ENCODE measurements at regions not wholly inside any gene's neighbourhood (a gene's known extent, or its start where the extent isn't known, plus 50 kb on each side); places are given as distances from the start of the nearest gene placed in this dataset.
"Not testable (repeated sequence)": the region's sequence is repeated elsewhere in the genome, so short reads cannot be mapped to it uniquely, and the experiment has no call there.

DNA sequence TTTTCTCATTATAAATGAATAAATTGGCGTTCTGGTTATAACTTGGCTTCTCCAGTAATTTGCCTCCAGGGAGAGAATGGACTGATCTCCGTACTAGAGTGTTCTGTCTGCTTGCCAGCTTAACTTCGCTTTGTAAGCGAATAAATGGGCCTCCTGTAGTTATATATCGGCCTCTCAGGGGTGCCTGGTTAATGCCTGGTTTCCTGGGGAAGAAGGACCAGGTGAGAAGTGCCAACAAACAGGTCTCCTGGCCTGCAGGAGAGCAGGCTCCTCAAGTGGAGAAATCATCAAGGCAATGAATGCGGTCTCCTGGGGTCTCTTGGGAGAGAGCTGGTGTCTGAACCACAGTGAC lies 107.4 kb upstream of the SERBP1 start:
- Mint-ChIP-seq H3K36me3 (ENCODE audit: insufficient read depth) (no peaks in the 10 kb centered on the region), H3K4me3 (no peak overlapping the region), H3K27ac (no peak overlapping the region), H3K27me3 (peaks cover 4 to 18% of the 10 kb centered on the region in 2 donors), H3K4me1 (ENCODE audit: low read depth in 2 of 2) (peaks cover 0 to 4% of the 10 kb centered on the region in 2 donors), H3K9me3 (no peaks in the 10 kb centered on the region)
- DNase-seq (no peak), ATAC-seq (replicated peaks) (no peak)

DNA sequence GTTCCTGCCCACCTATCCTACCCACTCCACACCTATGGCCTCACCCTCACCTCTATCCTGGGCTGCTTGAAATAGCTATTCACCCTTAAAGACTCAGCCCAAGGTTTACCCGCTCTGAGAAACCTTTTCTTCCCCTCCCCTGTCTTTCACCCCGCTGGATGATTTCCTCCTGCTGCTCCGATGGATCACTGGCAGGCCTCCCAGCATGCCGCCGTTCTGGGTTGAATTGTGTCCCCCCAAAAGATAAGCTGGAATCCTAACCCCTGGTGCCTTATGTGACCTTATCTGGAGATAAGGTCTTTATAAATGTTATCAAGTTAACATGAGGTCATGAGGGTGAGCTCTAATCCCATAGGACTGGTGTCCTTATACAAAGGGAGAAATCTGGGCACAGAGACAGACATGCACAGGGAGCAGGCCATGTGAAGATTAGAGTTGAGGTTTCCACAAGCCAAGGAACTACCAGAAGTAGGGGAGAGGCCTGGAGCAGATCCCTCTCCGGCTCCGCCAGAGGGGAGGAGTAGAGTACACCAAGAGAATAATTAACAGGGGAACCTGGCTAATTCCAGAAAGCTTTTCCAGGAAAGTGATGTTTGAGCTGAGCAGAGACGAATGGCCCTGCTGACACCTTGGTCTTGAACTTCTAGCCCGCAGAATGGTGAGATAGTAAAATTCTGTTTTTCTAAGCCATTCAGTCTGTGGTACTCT lies 110.0 kb upstream of the SERBP1 start:
- ATAC-seq (replicated peaks) (no peak), DNase-seq (no peak)
- no peaks in the 10 kb centered on the region for H3K9me3 Mint-ChIP-seq
- H3K27me3 Mint-ChIP-seq = peaks cover 4 to 10% of the 10 kb centered on the region in 2 donors
- H3K4me3 Mint-ChIP-seq = no peak overlapping the region
- no peaks in the 10 kb centered on the region for H3K36me3 Mint-ChIP-seq (ENCODE audit: insufficient read depth)
- no peak overlapping the region for H3K27ac Mint-ChIP-seq
- no peaks in the 10 kb centered on the region for H3K4me1 Mint-ChIP-seq (ENCODE audit: low read depth in 2 of 2)

DNA sequence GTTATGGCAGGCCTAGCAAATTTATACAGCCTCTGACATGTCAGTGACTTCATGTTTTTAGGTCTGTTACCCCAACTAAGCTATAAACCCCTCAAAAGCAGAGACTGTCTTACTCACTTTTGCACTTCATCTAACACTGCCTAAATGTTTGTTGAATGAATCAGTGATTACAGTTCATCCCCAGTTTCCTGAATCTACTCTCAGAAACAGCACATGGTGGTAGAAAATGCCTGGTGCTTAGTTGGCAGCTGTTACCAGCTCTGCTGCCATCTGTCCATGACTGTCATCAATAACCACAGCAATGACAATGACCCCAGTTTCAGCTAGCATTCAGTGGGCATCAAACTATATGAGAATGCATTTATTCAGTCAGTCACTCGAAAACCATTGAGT lies 110.5 kb upstream of the SERBP1 start:
- Mint-ChIP-seq H3K4me1 (ENCODE audit: low read depth in 2 of 2) (no peaks in the 10 kb centered on the region), H3K9me3 (no peaks in the 10 kb centered on the region), H3K36me3 (ENCODE audit: insufficient read depth) (no peaks in the 10 kb centered on the region), H3K27ac (no peak overlapping the region), H3K27me3 (peaks cover 4 to 10% of the 10 kb centered on the region in 2 donors), H3K4me3 (no peak overlapping the region)
- ATAC-seq (replicated peaks) (no peak), DNase-seq (no peak)

DNA sequence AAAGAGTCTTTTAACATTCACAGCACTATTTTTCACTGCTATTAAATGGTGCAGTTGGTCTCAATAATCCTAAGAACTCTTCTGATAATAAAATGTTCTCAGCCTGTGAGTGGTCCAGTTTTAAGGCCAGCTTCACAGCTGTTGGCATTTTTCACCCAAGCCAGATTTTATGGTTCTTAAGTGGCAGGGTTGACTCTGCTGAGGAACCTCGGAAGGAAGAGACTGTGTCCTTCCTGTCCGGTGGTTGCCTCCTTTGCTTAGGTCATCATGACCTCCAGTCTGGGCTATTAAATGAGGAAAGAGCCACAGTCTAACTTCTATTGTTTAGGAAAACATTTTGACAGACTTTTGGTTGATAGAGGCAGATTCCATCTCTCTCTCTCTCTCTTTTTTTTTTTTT lies 112.5 kb upstream of the SERBP1 start:
- ATAC-seq (replicated peaks) (no peak), DNase-seq (no peak)
- Mint-ChIP-seq H3K36me3 (ENCODE audit: insufficient read depth) (no peaks in the 10 kb centered on the region), H3K9me3 (no peaks in the 10 kb centered on the region), H3K27me3 (peaks cover 10 to 21% of the 10 kb centered on the region in 2 donors), H3K27ac (no peak overlapping the region), H3K4me3 (no peak overlapping the region), H3K4me1 (ENCODE audit: low read depth in 2 of 2) (no peaks in the 10 kb centered on the region)

DNA sequence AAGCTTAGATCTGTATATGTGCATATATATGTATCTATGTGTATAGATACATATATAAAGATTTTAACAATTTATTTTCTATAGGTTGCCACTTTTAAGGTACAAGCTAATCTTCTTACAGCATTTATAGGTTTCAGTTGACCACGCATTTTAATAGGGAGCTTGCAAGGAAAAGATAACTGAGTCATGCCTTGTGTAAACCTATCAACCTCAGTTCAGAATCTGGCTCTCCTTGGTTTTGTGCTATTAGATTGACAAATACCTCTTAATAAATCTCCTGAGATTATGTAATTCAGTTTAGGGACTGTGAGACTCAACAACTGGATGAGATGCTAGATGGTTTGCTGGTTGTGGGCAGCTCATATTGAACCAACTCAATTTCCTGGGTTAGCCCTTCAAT lies 114.7 kb upstream of the SERBP1 start:
- ATAC-seq (replicated peaks) (no peak), DNase-seq (no peak)
- H3K4me3 Mint-ChIP-seq = no peak overlapping the region
- no peaks in the 10 kb centered on the region for H3K36me3 Mint-ChIP-seq (ENCODE audit: insufficient read depth)
- peaks cover 17 to 29% of the 10 kb centered on the region in 2 donors for H3K27me3 Mint-ChIP-seq
- H3K27ac Mint-ChIP-seq = no peak overlapping the region
- H3K4me1 Mint-ChIP-seq (ENCODE audit: low read depth in 2 of 2) = no peaks in the 10 kb centered on the region
- no peaks in the 10 kb centered on the region for H3K9me3 Mint-ChIP-seq

DNA sequence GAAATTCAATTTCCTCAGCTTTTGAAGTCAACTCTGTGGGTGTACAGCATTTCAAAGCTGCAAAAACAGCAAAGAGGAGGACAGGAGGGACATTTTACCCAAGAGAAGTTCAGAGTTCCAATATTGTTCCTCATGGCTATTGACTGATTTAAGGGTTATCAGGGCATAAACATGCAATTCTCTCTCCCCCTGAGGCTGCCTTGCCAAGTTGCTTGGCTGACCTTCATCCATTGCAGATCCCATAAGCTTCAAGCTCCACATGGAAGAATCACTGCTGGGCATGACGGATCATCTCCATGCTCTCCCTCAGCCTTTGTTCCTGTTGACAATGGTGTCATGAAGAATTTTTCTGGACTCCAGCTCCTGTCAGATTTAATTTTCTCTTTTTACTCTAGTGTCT lies 115.2 kb upstream of the SERBP1 start:
- DNase-seq (no peak), ATAC-seq (replicated peaks) (no peak)
- Mint-ChIP-seq H3K4me1 (ENCODE audit: low read depth in 2 of 2) (no peaks in the 10 kb centered on the region), H3K27me3 (peaks cover 17 to 30% of the 10 kb centered on the region in 2 donors), H3K4me3 (no peak overlapping the region), H3K27ac (no peak overlapping the region), H3K36me3 (ENCODE audit: insufficient read depth) (no peaks in the 10 kb centered on the region), H3K9me3 (no peaks in the 10 kb centered on the region)

DNA sequence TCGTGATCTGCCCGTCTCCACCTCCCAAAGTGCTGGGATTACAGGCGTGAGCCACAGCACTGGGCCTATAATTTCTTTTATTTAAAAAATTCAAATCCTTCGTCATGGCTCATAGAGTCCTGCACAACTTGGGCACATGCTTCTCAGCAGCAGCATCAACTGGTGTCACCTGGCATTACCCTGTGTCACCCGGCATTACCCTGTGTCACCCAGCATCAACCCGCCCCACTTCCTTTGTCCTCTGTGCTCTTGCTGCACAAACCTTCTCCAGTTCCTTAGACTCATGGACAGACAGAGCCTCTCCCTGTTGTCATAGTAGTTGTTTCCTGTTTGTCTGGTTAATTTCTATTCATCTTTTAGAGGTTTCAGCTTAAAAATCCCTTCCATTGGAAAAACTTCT lies 121.2 kb upstream of the SERBP1 start:
- no peaks in the 10 kb centered on the region for H3K9me3 Mint-ChIP-seq

DNA sequence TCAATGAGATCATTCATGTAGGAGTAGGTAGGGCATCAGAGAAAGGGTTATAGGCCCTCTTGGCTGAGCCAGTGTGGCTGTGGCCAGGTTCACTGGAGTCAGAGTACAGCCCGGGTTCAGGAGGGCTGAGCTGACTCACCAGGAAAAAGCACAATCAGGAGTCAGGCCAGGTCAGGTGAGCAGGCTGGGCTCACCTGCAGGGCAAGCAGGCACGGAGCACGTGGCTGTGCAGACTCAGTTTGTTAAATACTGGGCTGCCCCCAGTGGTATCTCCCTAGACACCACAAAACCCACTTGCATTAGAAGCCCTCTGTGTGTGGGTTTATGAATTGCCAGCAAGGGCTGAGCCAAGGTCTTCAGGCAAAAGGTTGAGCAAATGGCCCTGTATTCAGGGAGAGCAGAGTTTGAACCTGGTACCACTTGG lies 122.1 kb upstream of the SERBP1 start:
- Mint-ChIP-seq H3K9me3 (no peaks in the 10 kb centered on the region), H3K4me1 (ENCODE audit: low read depth in 2 of 2) (no peaks in the 10 kb centered on the region), H3K36me3 (ENCODE audit: insufficient read depth) (no peaks in the 10 kb centered on the region), H3K27ac (no peak overlapping the region), H3K27me3 (peaks cover 66 to 74% of the 10 kb centered on the region in 2 donors), H3K4me3 (no peak overlapping the region)
- ATAC-seq (replicated peaks) (no peak), DNase-seq (no peak)

More for the DNA sequence above, 121.2 kb upstream of the SERBP1 start:
- ATAC-seq (replicated peaks) (no peak), DNase-seq (no peak)
- Mint-ChIP-seq H3K27ac (no peak overlapping the region), H3K27me3 (peaks cover 57 to 72% of the 10 kb centered on the region in 2 donors), H3K4me1 (ENCODE audit: low read depth in 2 of 2) (no peaks in the 10 kb centered on the region), H3K36me3 (ENCODE audit: insufficient read depth) (no peaks in the 10 kb centered on the region), H3K4me3 (no peak overlapping the region)

DNA sequence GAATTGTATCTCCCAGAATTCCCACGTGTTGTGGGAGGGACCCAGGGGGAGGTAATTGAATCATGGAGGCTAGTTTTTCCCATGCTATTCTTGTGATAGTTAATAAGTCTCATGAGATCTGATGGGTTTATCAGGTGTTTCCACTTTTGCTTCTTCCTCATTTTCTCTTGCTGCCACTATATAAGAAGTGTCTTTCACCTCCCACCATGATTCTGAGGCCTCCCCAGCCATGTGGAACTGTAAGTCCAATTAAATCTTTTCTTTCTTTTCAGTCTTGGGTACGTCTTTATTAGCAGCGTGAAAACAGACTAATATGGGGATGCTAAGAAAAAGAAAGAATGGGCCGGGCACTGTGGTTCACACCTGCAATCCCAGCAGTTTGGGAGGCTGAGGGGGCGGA lies 124.0 kb upstream of the SERBP1 start:
- DNase-seq; H3K9me3 Mint-ChIP-seq; H3K4me1 Mint-ChIP-seq (ENCODE audit: low read depth in 2 of 2); H3K27ac Mint-ChIP-seq; H3K4me3 Mint-ChIP-seq; ATAC-seq (replicated peaks); H3K36me3 Mint-ChIP-seq (ENCODE audit: insufficient read depth): not testable (repeated sequence)
- H3K27me3 Mint-ChIP-seq = peaks cover 77 to 90% of the 10 kb centered on the region in 2 donors

DNA sequence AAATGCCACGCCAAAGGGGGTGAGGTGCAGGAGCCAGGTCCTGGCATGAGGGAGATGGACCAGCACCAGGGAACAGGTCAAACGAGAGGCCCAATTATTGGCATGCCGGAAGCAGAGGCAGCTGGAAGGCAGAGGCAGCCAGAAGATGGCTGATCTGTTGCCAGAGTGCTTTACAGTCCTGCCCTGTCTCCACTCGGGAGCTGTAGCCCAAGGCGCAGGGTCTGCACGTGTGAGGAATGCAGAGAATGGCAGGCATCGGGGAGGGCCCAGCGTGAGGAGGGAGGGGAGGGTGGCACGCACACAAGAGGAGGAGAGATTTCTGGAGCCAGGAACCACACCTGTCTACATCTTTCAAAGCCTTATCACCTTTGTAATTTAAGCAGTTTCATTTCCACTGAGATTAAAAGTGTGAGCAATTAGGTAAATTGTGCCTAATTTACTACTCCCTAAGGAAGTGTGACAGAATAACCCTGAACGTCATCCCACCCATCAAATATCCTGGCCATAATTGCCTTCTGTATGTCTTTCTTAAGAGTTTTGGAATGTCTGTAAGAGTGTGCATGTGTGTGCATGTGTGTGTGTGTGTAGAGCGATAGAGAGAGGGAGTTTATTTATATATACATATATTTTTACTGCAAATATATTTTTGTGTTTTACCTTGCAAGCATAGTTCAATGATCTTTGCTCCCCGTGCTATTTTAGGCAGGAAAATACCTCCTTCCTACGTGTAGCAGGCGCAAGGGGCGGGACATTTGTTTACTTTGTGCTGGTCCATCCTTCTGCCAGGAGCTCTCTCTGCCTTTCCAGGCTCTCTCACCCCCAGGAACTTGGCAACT lies 125.5 kb upstream of the SERBP1 start:
- no peaks in the 10 kb centered on the region for H3K9me3 Mint-ChIP-seq
- H3K4me1 Mint-ChIP-seq (ENCODE audit: low read depth in 2 of 2) = no peaks in the 10 kb centered on the region
- DNase-seq = no peak
- peaks cover 76 to 95% of the 10 kb centered on the region in 2 donors for H3K27me3 Mint-ChIP-seq
- no peak overlapping the region for H3K4me3 Mint-ChIP-seq
- H3K27ac Mint-ChIP-seq = no peak overlapping the region
- H3K36me3 Mint-ChIP-seq (ENCODE audit: insufficient read depth) = no peaks in the 10 kb centered on the region
- ATAC-seq (replicated peaks) = no peak

DNA sequence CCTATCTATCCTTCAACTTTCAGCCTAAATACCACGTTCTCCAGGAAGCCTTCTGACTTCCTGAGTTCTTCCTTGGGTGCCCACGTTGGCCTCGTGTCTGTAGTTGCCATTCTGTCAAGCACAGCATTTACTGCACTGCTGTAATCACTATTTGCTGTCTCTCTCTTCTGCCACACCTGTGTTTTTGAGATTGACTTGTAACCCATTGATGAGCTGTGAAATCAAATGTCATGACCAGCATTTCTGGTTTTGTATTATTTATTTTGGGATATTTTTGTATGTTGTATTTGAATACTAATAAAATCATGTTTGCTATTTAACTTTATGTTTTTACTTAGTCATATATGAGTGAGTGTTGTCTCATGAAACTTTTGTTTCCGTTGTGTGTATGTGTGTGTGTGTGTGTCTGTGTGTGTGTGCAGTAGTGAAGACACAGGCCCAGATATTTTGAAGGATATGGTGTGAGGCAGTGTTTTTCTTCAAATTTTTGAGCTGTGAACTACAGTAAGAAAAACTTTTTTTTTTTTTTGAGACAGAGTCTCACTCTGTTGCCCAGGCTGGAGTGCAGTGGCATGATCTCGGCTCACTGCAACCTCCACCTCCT lies 126.2 kb upstream of the SERBP1 start:
- Mint-ChIP-seq H3K27me3 (peaks cover 71 to 91% of the 10 kb centered on the region in 2 donors), H3K4me3 (no peak overlapping the region), H3K4me1 (ENCODE audit: low read depth in 2 of 2) (no peaks in the 10 kb centered on the region), H3K36me3 (ENCODE audit: insufficient read depth) (no peaks in the 10 kb centered on the region), H3K27ac (no peak overlapping the region), H3K9me3 (no peaks in the 10 kb centered on the region)
- ATAC-seq (replicated peaks) (no peak), DNase-seq (no peak)

DNA sequence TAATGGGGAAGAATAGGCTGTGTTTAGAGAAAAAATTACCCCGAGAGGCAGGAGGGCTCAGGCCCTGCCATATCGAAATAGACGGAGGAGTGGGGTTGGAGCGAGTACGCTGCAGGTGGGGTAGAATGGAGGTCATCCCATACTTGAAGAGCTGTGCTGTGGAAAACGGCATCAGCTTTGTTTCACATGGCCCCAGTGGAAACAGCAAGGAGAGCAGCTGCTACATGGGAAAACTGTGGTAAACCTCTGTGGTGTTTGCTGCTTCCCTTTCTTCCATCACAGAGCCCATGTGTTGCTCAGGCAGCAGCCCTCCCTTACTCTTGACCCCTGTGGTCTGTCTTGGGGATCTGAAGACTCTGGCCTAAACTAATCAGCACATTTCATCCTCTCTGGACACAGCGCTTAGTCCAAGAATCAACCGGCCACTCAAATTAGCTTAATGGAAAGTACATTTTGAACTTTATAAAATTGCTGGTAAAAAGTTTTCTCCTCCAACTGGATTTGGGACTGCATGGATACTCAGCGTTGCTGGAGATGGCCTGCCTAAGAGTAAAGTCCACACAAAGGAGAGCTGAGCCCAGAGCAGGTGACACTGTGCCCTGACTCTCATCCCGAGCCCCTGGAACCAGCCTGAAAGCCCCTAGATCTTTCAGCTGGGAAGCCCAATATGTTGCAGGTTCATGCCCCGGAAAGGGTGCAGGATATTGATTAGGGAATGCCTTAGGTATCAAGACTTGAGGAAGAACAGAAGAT lies 127.1 kb upstream of the GADD45A start:
- ATAC-seq (replicated peaks) (no peak), DNase-seq (no peak)
- H3K27me3 Mint-ChIP-seq = peaks cover 61 to 76% of the 10 kb centered on the region in 2 donors
- no peak overlapping the region for H3K27ac Mint-ChIP-seq
- no peaks in the 10 kb centered on the region for H3K36me3 Mint-ChIP-seq (ENCODE audit: insufficient read depth)
- H3K9me3 Mint-ChIP-seq = no peaks in the 10 kb centered on the region
- peaks cover 0 to 5% of the 10 kb centered on the region in 2 donors for H3K4me1 Mint-ChIP-seq (ENCODE audit: low read depth in 2 of 2)
- H3K4me3 Mint-ChIP-seq = no peak overlapping the region

DNA sequence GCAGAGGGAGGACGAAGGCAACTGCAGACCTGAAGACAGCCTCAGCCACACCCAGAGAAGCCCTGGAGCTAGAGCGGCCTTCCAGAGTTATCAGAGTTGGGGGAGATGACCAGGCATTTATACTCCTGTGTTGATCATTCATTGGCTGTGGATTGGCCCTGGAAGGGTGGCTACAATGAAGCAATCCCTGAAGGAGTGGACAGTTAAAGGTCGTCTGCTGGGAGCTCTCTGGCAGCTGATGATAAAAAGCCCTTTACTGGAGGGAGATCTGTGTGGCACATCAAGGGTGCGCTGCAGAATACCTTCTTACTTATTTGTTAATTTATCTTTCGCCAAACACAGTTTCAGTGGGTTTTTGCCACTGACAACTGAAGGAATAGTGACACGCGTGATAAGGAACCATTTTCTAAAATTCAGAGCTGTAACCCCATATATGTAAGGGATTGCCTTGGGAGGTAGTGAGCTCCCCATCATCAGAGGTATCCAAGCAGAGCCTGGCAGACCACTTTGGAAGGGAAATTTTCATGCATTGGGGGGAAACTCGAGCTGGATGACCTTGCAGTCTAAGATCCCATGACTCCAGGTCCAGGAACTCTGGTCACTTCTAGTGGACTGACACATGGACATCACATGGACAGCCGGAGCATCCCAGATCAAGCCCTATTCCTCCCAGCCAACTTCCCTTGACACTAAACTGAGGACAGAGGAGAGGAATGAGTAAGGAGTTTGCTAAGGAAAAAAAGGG lies 126.4 kb upstream of the GADD45A start:
- Mint-ChIP-seq H3K36me3 (ENCODE audit: insufficient read depth) (no peaks in the 10 kb centered on the region), H3K4me3 (no peak overlapping the region), H3K27ac (no peak overlapping the region), H3K4me1 (ENCODE audit: low read depth in 2 of 2) (peaks cover 0 to 5% of the 10 kb centered on the region in 2 donors), H3K9me3 (no peaks in the 10 kb centered on the region), H3K27me3 (peaks cover 53 to 69% of the 10 kb centered on the region in 2 donors)
- no peak for DNase-seq
- ATAC-seq (replicated peaks) = no peak

Data from effector memory CD8-positive, alpha-beta T cell (primary cell).